ENCODE measurements at regions not wholly inside any gene's neighbourhood (a gene's known extent, or its start where the extent isn't known, plus 50 kb on each side); places are given as distances from the start of the nearest gene placed in this dataset.

GRCh38 chr5:53429706-53430105 is 50.7 kb upstream of the FST start:
- TF ChIP-seq CTCF (IDR thresholded peaks at IDR 0.05) (no peak), POLR2A (IDR thresholded peaks at IDR 0.05) (no peak)
